ENCODE measurements at regions not wholly inside any gene's neighbourhood (a gene's known extent, or its start where the extent isn't known, plus 50 kb on each side); places are given as distances from the start of the nearest gene placed in this dataset.

DNA sequence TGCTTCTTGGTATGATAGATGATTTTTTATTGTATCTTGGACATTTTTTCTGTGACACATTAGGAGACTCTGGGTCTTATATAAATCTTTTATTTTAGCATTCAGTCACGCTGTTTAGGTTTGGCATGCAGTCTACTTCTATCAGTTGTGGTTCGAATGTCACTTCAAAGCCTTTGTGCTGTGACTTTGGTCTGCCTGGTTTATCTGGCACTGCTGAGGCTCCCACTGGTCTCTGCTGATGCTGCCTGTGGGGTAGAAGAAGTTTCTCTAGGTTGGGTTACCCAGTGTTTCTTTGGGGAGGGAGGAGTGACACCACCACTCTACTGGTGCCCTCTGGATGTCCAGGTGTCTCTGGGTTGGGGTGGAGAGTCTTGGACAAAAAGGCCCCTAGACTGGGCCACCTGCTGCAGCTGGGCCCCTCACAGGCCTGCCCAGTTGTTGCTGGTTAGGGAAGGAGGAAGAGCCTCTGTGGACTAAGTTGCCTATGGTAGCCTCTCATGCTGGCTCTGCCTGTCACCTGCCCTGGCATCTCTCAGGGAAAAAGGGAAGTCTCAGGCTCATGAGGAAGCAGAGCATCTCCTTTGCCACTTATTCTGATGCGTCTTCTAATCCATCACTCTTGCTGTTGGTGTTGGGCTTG, 115.4 kb upstream of the HS6ST1 start:
- POLR2A ChIA-PET: no interaction called here
- intact Hi-C loops (cut with micrococcal nuclease): no loop called here
- Mint-ChIP-seq H3K4me3 (no peak overlapping the region), H3K4me1 (ENCODE audit: low read depth) (no peaks in the 10 kb centered on the region), H3K27ac (no peak overlapping the region), H3K36me3 (no peaks in the 10 kb centered on the region), H3K27me3 (peaks cover 13% of the 10 kb centered on the region), H3K9me3 (peaks cover 2% of the 10 kb centered on the region)
- CTCF ChIA-PET: no interaction called here
- DNase-seq: no peak

GRCh38 chr2:128435576-128436478, 117.2 kb upstream of the HS6ST1 start:
- no peaks in the 10 kb centered on the region for H3K36me3 Mint-ChIP-seq
- intact Hi-C loops (cut with micrococcal nuclease): no loop called here
- no peak for DNase-seq
- ChIA-PET POLR2A (no interaction called here), CTCF (no interaction called here)
- peaks cover 13% of the 10 kb centered on the region for H3K27me3 Mint-ChIP-seq
- no peaks in the 10 kb centered on the region for H3K9me3 Mint-ChIP-seq
- no peak overlapping the region for H3K27ac Mint-ChIP-seq
- H3K4me3 Mint-ChIP-seq: no peak overlapping the region
- H3K4me1 Mint-ChIP-seq (ENCODE audit: low read depth): no peaks in the 10 kb centered on the region

- POLR2A ChIA-PET: no interaction called here
These were observed 118.0 kb upstream of the HS6ST1 start for GRCh38 chr2:128436479-128437203.

GRCh38 chr2:128437204-128437565, 118.5 kb upstream of the HS6ST1 start:
- H3K36me3 Mint-ChIP-seq: no peaks in the 10 kb centered on the region
- no peak overlapping the region for H3K27ac Mint-ChIP-seq
- no peaks in the 10 kb centered on the region for H3K9me3 Mint-ChIP-seq
- H3K27me3 Mint-ChIP-seq: peaks cover 15% of the 10 kb centered on the region
- H3K4me3 Mint-ChIP-seq: no peak overlapping the region
- intact Hi-C loops (cut with micrococcal nuclease): no loop called here
- no peaks in the 10 kb centered on the region for H3K4me1 Mint-ChIP-seq (ENCODE audit: low read depth)
- no peak for DNase-seq
- ChIA-PET POLR2A (no interaction called here), CTCF (no interaction called here)

More at GRCh38 chr2:128436479-128437203, 118.0 kb upstream of the HS6ST1 start:
- H3K27me3 Mint-ChIP-seq: peaks cover 13% of the 10 kb centered on the region
- CTCF ChIA-PET: no interaction called here
- H3K36me3 Mint-ChIP-seq: no peaks in the 10 kb centered on the region
- H3K4me1 Mint-ChIP-seq (ENCODE audit: low read depth): no peaks in the 10 kb centered on the region
- no peak overlapping the region for H3K27ac Mint-ChIP-seq
- intact Hi-C loops (cut with micrococcal nuclease): no loop called here
- no peak overlapping the region for H3K4me3 Mint-ChIP-seq
- no peak for DNase-seq
- no peaks in the 10 kb centered on the region for H3K9me3 Mint-ChIP-seq

- H3K27me3 Mint-ChIP-seq: peaks cover 14% of the 10 kb centered on the region
- H3K4me1 Mint-ChIP-seq (ENCODE audit: low read depth): no peaks in the 10 kb centered on the region
- H3K4me3 Mint-ChIP-seq: no peak overlapping the region
- H3K36me3 Mint-ChIP-seq: no peaks in the 10 kb centered on the region
- DNase-seq: no peak
- intact Hi-C loops (cut with micrococcal nuclease): no loop called here
- CTCF ChIA-PET: no interaction called here
- POLR2A ChIA-PET: no interaction called here
- no peaks in the 10 kb centered on the region for H3K9me3 Mint-ChIP-seq
- no peak overlapping the region for H3K27ac Mint-ChIP-seq
These were observed 119.4 kb upstream of the HS6ST1 start for GRCh38 chr2:128438091-128438490.

- intact Hi-C loops (cut with micrococcal nuclease): no loop called here
- Mint-ChIP-seq H3K36me3 (no peaks in the 10 kb centered on the region), H3K9me3 (no peaks in the 10 kb centered on the region), H3K27me3 (peaks cover 14% of the 10 kb centered on the region), H3K4me1 (ENCODE audit: low read depth) (no peaks in the 10 kb centered on the region), H3K27ac (no peak overlapping the region), H3K4me3 (no peak overlapping the region)
- ChIA-PET POLR2A (no interaction called here), CTCF (no interaction called here)
- DNase-seq: no peak
These were observed 119.9 kb upstream of the HS6ST1 start for GRCh38 chr2:128438586-128438985.

GRCh38 chr2:128439031-128439790, 120.5 kb upstream of the HS6ST1 start:
- Mint-ChIP-seq H3K27ac (no peak overlapping the region), H3K9me3 (no peaks in the 10 kb centered on the region), H3K27me3 (peaks cover 12% of the 10 kb centered on the region), H3K36me3 (no peaks in the 10 kb centered on the region), H3K4me1 (ENCODE audit: low read depth) (no peaks in the 10 kb centered on the region), H3K4me3 (no peak overlapping the region)
- POLR2A ChIA-PET: no interaction called here
- DNase-seq: no peak
- CTCF ChIA-PET: no interaction called here
- intact Hi-C loops (cut with micrococcal nuclease): no loop called here

GRCh38 chr2:128439791-128440665, 121.4 kb upstream of the HS6ST1 start:
- Mint-ChIP-seq H3K27ac (no peak overlapping the region), H3K4me3 (no peak overlapping the region), H3K4me1 (ENCODE audit: low read depth) (no peaks in the 10 kb centered on the region), H3K36me3 (no peaks in the 10 kb centered on the region), H3K9me3 (no peaks in the 10 kb centered on the region), H3K27me3 (peaks cover 12% of the 10 kb centered on the region)
- DNase-seq: no peak
- intact Hi-C loops (cut with micrococcal nuclease): no loop called here
- CTCF ChIA-PET: no interaction called here
- POLR2A ChIA-PET: no interaction called here

- H3K9me3 Mint-ChIP-seq: no peaks in the 10 kb centered on the region
- ChIA-PET POLR2A (no interaction called here), CTCF (no interaction called here)
- H3K27me3 Mint-ChIP-seq: peaks cover 7% of the 10 kb centered on the region
- no peaks in the 10 kb centered on the region for H3K36me3 Mint-ChIP-seq
- no peak for DNase-seq
- H3K27ac Mint-ChIP-seq: no peak overlapping the region
- no peaks in the 10 kb centered on the region for H3K4me1 Mint-ChIP-seq (ENCODE audit: low read depth)
- intact Hi-C loops (cut with micrococcal nuclease): no loop called here
- no peak overlapping the region for H3K4me3 Mint-ChIP-seq
These were observed 122.1 kb upstream of the HS6ST1 start for GRCh38 chr2:128440666-128441340.

DNA sequence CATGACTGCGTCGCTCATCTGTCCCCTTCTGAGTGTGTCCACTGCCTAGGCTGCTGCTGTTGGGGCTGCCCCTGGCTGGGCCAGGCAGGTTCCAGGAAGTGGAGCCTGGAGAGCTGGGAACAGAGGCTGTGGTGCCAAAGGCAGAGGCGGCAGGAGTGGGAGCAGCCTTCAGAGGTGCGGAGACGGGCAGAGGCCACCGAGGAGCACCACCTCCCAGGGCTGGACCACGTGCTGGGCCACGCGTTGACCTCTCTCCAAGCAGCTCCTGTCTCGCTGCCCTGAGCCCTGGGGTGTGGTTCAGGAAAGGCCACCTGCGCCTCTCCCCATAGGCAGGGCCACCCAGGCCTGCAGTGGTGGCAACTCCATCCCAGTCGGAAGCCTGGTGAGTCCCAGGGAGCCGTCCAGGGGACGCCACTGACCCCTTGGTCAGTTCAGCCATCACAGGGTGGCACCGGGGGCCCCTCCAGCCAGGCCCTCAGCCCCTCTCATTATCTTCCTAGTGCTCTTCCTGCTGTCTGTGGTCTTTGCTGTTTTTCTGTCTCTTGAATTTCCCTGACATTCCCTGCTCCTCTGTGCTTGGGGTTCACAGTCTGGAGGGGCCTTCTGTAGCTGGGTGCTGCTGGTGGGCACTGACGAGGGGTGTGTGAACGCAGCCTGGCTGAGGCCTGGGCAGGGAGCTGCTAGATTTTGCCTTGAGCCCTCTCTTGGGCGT, 122.8 kb upstream of the HS6ST1 start:
- ChIA-PET CTCF (no interaction called here), POLR2A (no interaction called here)
- Mint-ChIP-seq H3K9me3 (no peaks in the 10 kb centered on the region), H3K4me1 (ENCODE audit: low read depth) (no peaks in the 10 kb centered on the region), H3K27me3 (peaks cover 7% of the 10 kb centered on the region), H3K4me3 (no peak overlapping the region), H3K36me3 (no peaks in the 10 kb centered on the region), H3K27ac (no peak overlapping the region)
- DNase-seq: no peak
- intact Hi-C loops (cut with micrococcal nuclease): no loop called here

Measured in activated CD4-positive, alpha-beta memory T cell treated with anti-CD3 and anti-CD28 coated beads for 36 hours (primary cell).